Epithelial cell of proximal tubule (primary cell): ENCODE measurements at regions not wholly inside any gene's neighbourhood (a gene's known extent, or its start where the extent isn't known, plus 50 kb on each side); places are given as distances from the start of the nearest gene placed in this dataset.

ENCODE experiments used
- DNase-seq: peaks from one replicate; pipeline ENCODE4 v3.0.0-alpha.2; 2011; ENCODE audit warnings: low read depth
- H3K4me3 ChIP-seq: 2 replicates; pipeline ENCODE4 v1.5.1; 2011; ENCODE audit warnings: low read depth, mild to moderate bottlenecking, low read length
- TF ChIP-seq, protein P1 (sequence below): conservative IDR thresholded peaks from 2 replicates; pipeline ENCODE4 v1.5.1; 2012; ENCODE audit warnings: low read depth, mild to moderate bottlenecking, low read length

DNA sequence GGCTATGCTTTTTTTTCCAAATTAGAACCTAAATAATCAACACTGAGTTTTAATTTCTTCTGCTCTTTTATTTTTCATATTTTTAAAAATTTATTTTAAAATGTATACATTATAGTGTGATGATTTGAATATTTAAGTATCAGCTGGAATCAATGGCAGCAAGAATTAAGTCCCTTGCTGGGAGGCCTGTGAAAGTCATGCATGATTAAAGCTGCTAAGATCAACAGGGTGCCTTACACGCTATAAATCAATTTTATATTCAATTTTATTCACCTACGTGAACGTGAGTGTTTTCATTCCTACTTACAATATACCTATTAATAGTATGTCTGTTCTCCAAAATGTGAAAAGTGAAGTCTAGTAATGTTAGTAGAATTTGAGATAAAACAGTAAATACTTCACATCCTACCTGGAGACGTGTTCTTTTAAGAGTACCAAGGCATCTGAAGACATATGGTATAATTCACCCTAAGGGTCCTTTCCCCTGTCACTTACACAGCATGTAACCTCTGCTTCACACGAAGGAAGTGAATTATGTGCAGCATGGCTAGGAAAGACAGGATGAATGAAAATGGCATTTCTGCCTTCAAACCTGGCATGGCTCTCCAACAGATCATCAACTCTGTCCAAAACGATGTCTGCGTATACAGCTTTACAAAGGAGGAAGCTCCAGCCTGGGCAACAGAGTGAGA is 640.4 kb upstream of the ROBO1 start:
- no peak overlapping the region for H3K4me3 ChIP-seq
- TF ChIP-seq, protein P1, sequence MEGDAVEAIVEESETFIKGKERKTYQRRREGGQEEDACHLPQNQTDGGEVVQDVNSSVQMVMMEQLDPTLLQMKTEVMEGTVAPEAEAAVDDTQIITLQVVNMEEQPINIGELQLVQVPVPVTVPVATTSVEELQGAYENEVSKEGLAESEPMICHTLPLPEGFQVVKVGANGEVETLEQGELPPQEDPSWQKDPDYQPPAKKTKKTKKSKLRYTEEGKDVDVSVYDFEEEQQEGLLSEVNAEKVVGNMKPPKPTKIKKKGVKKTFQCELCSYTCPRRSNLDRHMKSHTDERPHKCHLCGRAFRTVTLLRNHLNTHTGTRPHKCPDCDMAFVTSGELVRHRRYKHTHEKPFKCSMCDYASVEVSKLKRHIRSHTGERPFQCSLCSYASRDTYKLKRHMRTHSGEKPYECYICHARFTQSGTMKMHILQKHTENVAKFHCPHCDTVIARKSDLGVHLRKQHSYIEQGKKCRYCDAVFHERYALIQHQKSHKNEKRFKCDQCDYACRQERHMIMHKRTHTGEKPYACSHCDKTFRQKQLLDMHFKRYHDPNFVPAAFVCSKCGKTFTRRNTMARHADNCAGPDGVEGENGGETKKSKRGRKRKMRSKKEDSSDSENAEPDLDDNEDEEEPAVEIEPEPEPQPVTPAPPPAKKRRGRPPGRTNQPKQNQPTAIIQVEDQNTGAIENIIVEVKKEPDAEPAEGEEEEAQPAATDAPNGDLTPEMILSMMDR = no peak
- no peak for DNase-seq

DNA sequence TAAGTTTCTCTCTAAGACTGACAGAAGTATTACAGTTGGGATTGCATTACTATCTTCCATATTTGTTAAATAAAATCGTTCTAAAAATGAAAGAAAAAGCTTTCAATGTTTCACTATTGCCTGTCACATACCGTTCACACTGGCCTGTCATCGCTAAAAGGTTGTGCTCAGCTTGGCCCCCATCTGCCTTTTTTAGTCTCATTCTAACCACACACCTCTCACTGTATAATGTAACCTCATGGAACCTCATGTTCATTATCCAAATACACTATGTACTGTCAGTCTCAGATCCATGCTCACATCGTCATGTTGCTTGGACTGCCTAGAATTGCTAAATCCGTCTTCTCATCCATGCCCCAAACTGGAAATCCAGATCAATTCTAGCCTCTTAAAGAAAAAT is 637.8 kb upstream of the ROBO1 start:
- TF ChIP-seq, protein P1 = no peak
- no peak for DNase-seq
- H3K4me3 ChIP-seq = no peak overlapping the region

DNA sequence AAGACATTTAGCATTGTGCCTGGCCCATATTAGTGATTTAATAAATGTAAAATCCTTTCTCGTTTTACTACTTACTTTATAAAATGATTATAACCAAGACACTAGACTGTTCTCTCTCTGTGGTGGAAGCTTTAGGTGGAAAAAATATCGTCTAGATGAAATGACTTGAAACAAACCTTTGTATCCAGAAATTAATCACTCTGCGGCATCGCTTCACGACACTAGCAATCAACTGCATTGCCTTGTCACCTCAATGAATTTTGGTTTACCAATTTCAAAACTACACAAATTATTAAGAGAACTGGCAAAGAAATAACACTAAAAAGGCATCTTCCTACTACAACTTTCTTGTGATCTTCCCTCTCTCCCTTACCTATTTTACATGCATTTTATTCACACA is 627.2 kb upstream of the ROBO1 start:
- DNase-seq = no peak
- TF ChIP-seq, protein P1 = no peak
- no peak overlapping the region for H3K4me3 ChIP-seq

DNA sequence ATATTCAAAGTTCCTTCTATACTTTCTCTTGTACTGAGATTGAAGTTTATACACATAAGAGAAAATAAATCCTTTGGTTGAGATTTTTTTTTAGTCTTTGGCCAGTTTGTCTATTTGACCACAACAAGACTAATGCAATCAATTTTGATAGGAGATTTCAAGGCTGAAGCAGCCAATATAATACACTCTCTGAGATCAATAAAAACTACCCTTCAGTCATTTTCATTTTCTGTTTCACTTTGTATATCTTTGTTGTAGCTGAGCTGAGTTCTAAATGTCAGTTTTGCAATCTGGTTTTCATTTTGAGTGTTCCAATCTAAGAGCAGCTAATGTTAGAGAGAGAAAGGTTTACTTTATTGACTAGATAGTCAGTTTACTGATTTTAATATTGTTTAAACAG is 623.8 kb upstream of the ROBO1 start:
- TF ChIP-seq, protein P1 = no peak
- no peak overlapping the region for H3K4me3 ChIP-seq
- no peak for DNase-seq

DNA sequence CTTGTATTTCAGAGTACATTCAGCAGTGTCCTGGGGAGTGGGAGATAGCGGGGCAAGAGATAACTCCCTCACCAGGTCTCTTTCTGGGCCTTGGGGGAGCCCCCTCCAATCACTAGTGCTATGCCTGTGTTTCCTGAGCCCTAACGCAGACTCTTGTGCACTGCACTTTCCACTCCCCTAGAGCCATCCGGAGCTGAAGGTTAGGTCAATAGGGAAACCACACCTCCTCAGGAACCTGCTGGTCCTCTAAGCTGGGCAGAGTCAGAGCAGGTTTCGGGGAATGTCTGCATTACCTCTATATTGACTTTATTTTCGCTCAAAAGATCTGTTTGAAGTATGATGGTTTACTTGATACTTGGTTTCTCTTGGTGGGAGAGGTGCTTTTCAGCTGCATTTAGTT is 617.0 kb upstream of the ROBO1 start:
- H3K4me3 ChIP-seq = no peak overlapping the region
- no peak for DNase-seq
- TF ChIP-seq, protein P1 = no peak

DNA sequence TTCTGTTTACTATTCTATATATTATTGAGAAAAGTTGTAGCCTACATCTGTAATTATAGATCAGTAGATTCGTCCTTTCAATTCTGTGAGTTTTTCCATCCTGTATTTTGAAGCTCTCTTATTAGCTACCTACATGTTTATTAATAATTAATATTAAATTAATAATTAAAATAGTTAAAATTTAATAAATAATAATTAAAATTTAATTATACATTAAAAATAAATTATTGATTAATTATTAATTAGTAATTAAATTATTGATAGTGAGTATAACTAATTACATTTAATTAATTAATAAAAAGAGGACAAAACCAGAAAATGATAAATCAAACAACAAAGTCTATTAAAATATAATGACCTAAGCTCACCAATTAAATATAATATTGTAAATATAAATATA is 606.6 kb upstream of the ROBO1 start:
- DNase-seq = no peak
- TF ChIP-seq, protein P1 = no peak
- H3K4me3 ChIP-seq = no peak overlapping the region

DNA sequence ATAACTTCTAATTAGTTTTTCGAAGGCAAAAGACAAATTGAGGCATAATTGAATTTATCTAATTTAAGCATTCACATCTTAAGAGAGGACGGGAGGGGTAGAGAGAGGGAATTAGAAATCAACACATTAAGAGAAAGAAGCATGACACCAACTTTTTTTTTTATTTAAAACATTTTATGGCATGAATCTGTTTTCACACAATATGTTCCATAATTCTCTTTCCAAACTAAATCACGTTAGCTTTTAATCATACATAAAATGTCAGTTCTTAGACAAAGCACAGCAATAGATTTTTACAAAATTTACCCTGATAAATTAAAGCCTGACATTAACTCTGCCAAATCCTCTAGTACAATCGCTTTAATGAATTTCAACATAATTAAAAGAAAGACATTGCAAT is 600.8 kb upstream of the ROBO1 start:
- DNase-seq = no peak
- no peak overlapping the region for H3K4me3 ChIP-seq
- TF ChIP-seq, protein P1 = no peak
